ENCODE measurements at regions not wholly inside any gene's neighbourhood (a gene's known extent, or its start where the extent isn't known, plus 50 kb on each side); places are given as distances from the start of the nearest gene placed in this dataset.

GRCh38 chr7:68984306-68984705 lies 614.0 kb upstream of the AUTS2 start:
- Histone ChIP-seq H3K4me3 (ENCODE audit: low read depth, low read length, poor library complexity, severe bottlenecking) (no peak overlapping the region), H3K36me3 (ENCODE audit: insufficient read depth, low read length, poor library complexity, severe bottlenecking) (no peaks in the 10 kb centered on the region), H3K27me3 (replicated peaks; ENCODE audit: insufficient read depth, low read depth, low read length, poor library complexity) (no peaks in the 10 kb centered on the region), H3K9me3 (ENCODE audit: low read depth, low read length, poor library complexity, severe bottlenecking) (no peaks in the 10 kb centered on the region), H3K4me1 (ENCODE audit: insufficient read depth, low read length, poor library complexity, severe bottlenecking) (peaks cover 8% of the 10 kb centered on the region), H3K27ac (ENCODE audit: low read depth, low read length, poor library complexity, severe bottlenecking) (no peak overlapping the region)
- ChIA-PET POLR2A (ENCODE audit: low non-redundant PET) (no interaction called here), CTCF (no interaction called here)
- DNase-seq (ENCODE audit: low spot score): no peak
- TF ChIP-seq, protein P1, sequence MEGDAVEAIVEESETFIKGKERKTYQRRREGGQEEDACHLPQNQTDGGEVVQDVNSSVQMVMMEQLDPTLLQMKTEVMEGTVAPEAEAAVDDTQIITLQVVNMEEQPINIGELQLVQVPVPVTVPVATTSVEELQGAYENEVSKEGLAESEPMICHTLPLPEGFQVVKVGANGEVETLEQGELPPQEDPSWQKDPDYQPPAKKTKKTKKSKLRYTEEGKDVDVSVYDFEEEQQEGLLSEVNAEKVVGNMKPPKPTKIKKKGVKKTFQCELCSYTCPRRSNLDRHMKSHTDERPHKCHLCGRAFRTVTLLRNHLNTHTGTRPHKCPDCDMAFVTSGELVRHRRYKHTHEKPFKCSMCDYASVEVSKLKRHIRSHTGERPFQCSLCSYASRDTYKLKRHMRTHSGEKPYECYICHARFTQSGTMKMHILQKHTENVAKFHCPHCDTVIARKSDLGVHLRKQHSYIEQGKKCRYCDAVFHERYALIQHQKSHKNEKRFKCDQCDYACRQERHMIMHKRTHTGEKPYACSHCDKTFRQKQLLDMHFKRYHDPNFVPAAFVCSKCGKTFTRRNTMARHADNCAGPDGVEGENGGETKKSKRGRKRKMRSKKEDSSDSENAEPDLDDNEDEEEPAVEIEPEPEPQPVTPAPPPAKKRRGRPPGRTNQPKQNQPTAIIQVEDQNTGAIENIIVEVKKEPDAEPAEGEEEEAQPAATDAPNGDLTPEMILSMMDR (conservative IDR thresholded peaks at IDR 0.05; ENCODE audit: low read depth, low read length): no peak
- TF ChIP-seq EZH2 (IDR thresholded peaks at IDR 0.05; ENCODE audit: borderline replicate concordance, low read depth, low read length, poor library complexity, severe bottlenecking): no peak
- intact Hi-C loops (cut with micrococcal nuclease; ENCODE audit: unreplicated experiment): no loop called here
- BruUV-seq (replicated peaks): no TSS peak

DNA sequence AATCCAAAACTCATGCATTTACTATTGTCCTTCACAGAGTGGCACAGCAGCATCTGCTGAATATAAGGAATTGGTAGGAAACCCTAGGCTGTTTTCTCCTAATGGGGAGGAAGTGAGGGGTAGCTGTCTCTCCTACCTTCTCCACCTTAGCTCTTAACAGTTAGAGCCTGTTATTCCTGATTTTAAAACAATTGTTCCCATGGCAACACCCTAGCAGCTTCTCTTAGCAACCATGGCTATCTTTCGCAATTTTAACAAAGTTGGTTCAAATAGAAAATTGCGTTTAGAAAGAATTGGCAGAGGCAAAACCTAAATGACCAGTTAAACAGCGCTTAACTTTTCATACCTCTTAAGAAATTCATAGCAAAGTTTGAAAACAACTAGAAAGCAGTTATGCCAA lies 603.4 kb upstream of the AUTS2 start:
- no peaks in the 10 kb centered on the region for H3K36me3 ChIP-seq (ENCODE audit: insufficient read depth, low read length, poor library complexity, severe bottlenecking)
- no peak for TF ChIP-seq EZH2 (IDR thresholded peaks at IDR 0.05; ENCODE audit: borderline replicate concordance, low read depth, low read length, poor library complexity, severe bottlenecking)
- TF ChIP-seq, protein P1 (conservative IDR thresholded peaks at IDR 0.05; ENCODE audit: low read depth, low read length): no peak
- no peak overlapping the region for H3K4me3 ChIP-seq (ENCODE audit: low read depth, low read length, poor library complexity, severe bottlenecking)
- intact Hi-C loops (cut with micrococcal nuclease; ENCODE audit: unreplicated experiment): no loop called here
- peaks cover 6% of the 10 kb centered on the region for H3K9me3 ChIP-seq (ENCODE audit: low read depth, low read length, poor library complexity, severe bottlenecking)
- no peak overlapping the region for H3K27ac ChIP-seq (ENCODE audit: low read depth, low read length, poor library complexity, severe bottlenecking)
- no peaks in the 10 kb centered on the region for H3K27me3 ChIP-seq (replicated peaks; ENCODE audit: insufficient read depth, low read depth, low read length, poor library complexity)
- no peak for DNase-seq (ENCODE audit: low spot score)
- ChIA-PET POLR2A (ENCODE audit: low non-redundant PET) (no interaction called here), CTCF (no interaction called here)
- BruUV-seq (replicated peaks): no TSS peak
- no peaks in the 10 kb centered on the region for H3K4me1 ChIP-seq (ENCODE audit: insufficient read depth, low read length, poor library complexity, severe bottlenecking)

- CTCF ChIA-PET: interaction anchor here (0.6 kb wide), 1 partner anchor 1044 kb away, joined by 7 read pairs; no protein-coding TSS in a partner anchor
- no TSS peak for BruUV-seq (replicated peaks)
- H3K27me3 ChIP-seq (replicated peaks; ENCODE audit: insufficient read depth, low read depth, low read length, poor library complexity): no peaks in the 10 kb centered on the region
- no peaks in the 10 kb centered on the region for H3K4me1 ChIP-seq (ENCODE audit: insufficient read depth, low read length, poor library complexity, severe bottlenecking)
- intact Hi-C loops (cut with micrococcal nuclease; ENCODE audit: unreplicated experiment): no loop called here
- no peaks in the 10 kb centered on the region for H3K36me3 ChIP-seq (ENCODE audit: insufficient read depth, low read length, poor library complexity, severe bottlenecking)
- H3K9me3 ChIP-seq (ENCODE audit: low read depth, low read length, poor library complexity, severe bottlenecking): peaks cover 21% of the 10 kb centered on the region
- H3K4me3 ChIP-seq (ENCODE audit: low read depth, low read length, poor library complexity, severe bottlenecking): no peak overlapping the region
- POLR2A ChIA-PET (ENCODE audit: low non-redundant PET): no interaction called here
- no peak for DNase-seq (ENCODE audit: low spot score)
- TF ChIP-seq, protein P1 (conservative IDR thresholded peaks at IDR 0.05; ENCODE audit: low read depth, low read length): no peak
- no peak for TF ChIP-seq EZH2 (IDR thresholded peaks at IDR 0.05; ENCODE audit: borderline replicate concordance, low read depth, low read length, poor library complexity, severe bottlenecking)
- no peak overlapping the region for H3K27ac ChIP-seq (ENCODE audit: low read depth, low read length, poor library complexity, severe bottlenecking)
Observed at GRCh38 chr7:68998136-68998535, 600.1 kb upstream of the AUTS2 start.

All from A673 (cell line).